ENCODE measurements at regions not wholly inside any gene's neighbourhood (a gene's known extent, or its start where the extent isn't known, plus 50 kb on each side); places are given as distances from the start of the nearest gene placed in this dataset.

DNA sequence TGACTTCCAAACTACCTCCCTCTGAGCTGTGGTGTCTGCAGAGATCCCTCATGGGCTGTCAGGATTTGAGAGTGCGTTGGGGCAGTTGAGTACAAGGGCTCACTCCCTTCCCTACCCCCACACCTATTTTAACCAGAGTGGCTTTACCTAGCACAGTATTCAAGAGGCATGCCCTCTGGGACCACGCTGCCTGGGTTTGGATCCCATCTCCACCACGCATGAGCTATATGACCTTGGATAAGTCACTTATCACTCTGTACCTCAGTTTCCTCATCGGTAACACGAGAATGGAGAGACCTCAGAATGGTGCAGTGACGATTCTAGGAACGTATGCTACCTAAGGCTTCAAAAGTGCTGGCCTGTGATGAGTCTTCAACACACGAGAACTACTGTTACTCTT is 147.3 kb upstream of the WNT4 start:
- Mint-ChIP-seq H3K9me3 (no peaks in the 10 kb centered on the region), H3K27ac (no peak overlapping the region), H3K4me1 (peaks cover 22% of the 10 kb centered on the region), H3K27me3 (ENCODE audit: low read depth) (no peaks in the 10 kb centered on the region), H3K4me3 (no peak overlapping the region), H3K36me3 (no peaks in the 10 kb centered on the region)
- DNase-seq (ENCODE audit: low spot score in 2 of 2, unreplicated experiment in 2 of 2) = no peak
- TF ChIP-seq, protein P1, sequence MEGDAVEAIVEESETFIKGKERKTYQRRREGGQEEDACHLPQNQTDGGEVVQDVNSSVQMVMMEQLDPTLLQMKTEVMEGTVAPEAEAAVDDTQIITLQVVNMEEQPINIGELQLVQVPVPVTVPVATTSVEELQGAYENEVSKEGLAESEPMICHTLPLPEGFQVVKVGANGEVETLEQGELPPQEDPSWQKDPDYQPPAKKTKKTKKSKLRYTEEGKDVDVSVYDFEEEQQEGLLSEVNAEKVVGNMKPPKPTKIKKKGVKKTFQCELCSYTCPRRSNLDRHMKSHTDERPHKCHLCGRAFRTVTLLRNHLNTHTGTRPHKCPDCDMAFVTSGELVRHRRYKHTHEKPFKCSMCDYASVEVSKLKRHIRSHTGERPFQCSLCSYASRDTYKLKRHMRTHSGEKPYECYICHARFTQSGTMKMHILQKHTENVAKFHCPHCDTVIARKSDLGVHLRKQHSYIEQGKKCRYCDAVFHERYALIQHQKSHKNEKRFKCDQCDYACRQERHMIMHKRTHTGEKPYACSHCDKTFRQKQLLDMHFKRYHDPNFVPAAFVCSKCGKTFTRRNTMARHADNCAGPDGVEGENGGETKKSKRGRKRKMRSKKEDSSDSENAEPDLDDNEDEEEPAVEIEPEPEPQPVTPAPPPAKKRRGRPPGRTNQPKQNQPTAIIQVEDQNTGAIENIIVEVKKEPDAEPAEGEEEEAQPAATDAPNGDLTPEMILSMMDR (IDR thresholded peaks at IDR 0.05; ENCODE audit: unreplicated experiment) = no peak

- Mint-ChIP-seq H3K36me3 (no peaks in the 10 kb centered on the region), H3K27ac (no peak overlapping the region), H3K4me1 (peaks cover 22% of the 10 kb centered on the region), H3K4me3 (no peak overlapping the region), H3K9me3 (no peaks in the 10 kb centered on the region), H3K27me3 (ENCODE audit: low read depth) (no peaks in the 10 kb centered on the region)
- no peak for DNase-seq (ENCODE audit: low spot score in 2 of 2, unreplicated experiment in 2 of 2)
- TF ChIP-seq, protein P1 (IDR thresholded peaks at IDR 0.05; ENCODE audit: unreplicated experiment) = no peak
Observed at GRCh38 chr1:22290611-22291010, 147.7 kb upstream of the WNT4 start.

GRCh38 chr1:22291057-22291456 is 148.2 kb upstream of the WNT4 start:
- Mint-ChIP-seq H3K9me3 (no peaks in the 10 kb centered on the region), H3K4me3 (no peak overlapping the region), H3K4me1 (peaks cover 22% of the 10 kb centered on the region), H3K27me3 (ENCODE audit: low read depth) (no peaks in the 10 kb centered on the region), H3K36me3 (no peaks in the 10 kb centered on the region), H3K27ac (no peak overlapping the region)
- TF ChIP-seq, protein P1 (IDR thresholded peaks at IDR 0.05; ENCODE audit: unreplicated experiment) = no peak
- DNase-seq (ENCODE audit: low spot score in 2 of 2, unreplicated experiment in 2 of 2) = no peak

DNA sequence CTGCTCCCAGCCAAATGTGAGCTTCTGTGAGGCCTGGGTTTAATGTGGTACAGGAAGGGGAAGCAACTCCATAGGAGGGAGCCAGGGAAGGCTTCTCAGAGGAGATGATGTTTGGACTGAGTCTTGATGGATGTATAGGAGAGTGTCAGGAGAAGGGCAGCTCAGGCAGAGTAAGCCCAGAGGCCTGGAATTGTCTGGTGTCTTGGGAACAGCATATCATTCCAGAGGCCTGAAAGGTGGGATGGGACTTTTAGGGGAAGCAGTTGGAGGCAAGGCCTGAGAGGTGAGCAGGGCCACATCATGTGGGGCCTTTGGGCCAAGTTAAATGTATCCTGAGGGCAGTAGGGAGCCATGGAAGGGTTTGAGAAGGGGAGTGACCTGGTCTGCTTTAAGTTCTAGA is 148.6 kb upstream of the WNT4 start:
- Mint-ChIP-seq H3K4me1 (peaks cover 22% of the 10 kb centered on the region), H3K27ac (peak overlapping the region; percentile 15), H3K4me3 (no peak overlapping the region), H3K9me3 (no peaks in the 10 kb centered on the region), H3K27me3 (ENCODE audit: low read depth) (no peaks in the 10 kb centered on the region), H3K36me3 (no peaks in the 10 kb centered on the region)
- TF ChIP-seq, protein P1 (IDR thresholded peaks at IDR 0.05; ENCODE audit: unreplicated experiment) = no peak
- no peak for DNase-seq (ENCODE audit: low spot score in 2 of 2, unreplicated experiment in 2 of 2)

- no peak for DNase-seq (ENCODE audit: low spot score in 2 of 2, unreplicated experiment in 2 of 2)
- no peaks in the 10 kb centered on the region for H3K9me3 Mint-ChIP-seq
- H3K36me3 Mint-ChIP-seq = no peaks in the 10 kb centered on the region
- no peaks in the 10 kb centered on the region for H3K27me3 Mint-ChIP-seq (ENCODE audit: low read depth)
- no peak overlapping the region for H3K4me3 Mint-ChIP-seq
- peaks cover 24% of the 10 kb centered on the region for H3K4me1 Mint-ChIP-seq
- no peak overlapping the region for H3K27ac Mint-ChIP-seq
- TF ChIP-seq, protein P1 (IDR thresholded peaks at IDR 0.05; ENCODE audit: unreplicated experiment) = no peak
Observed at GRCh38 chr1:22292011-22292788, 149.3 kb upstream of the WNT4 start.

Data from mesothelial cell of epicardium (in vitro differentiated cells).